ENCODE measurements at regions not wholly inside any gene's neighbourhood (a gene's known extent, or its start where the extent isn't known, plus 50 kb on each side); places are given as distances from the start of the nearest gene placed in this dataset.

DNA sequence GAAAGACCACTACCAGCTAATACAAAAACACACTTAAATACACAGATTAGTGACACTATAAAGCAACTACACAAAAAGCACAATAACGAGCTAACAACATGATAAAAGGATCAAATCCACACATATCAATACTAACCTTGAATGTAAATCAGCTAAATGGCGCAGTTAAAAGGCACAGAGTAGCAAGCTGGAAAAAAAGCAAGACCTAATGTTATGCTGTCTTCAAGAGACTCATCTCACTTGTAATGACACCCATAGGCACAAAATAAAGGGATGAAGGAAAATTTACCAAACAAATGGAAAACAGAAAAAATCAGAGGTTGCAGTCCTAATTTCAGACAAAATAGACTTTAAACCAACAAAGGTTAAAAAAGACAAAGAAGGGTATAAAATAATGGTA lies 86.3 kb downstream of the NUS1 start:
- no TSS peak for BruUV-seq (replicated peaks)
- H3K4me3 Mint-ChIP-seq (ENCODE audit: low read depth, unreplicated experiment) = no peak overlapping the region

DNA sequence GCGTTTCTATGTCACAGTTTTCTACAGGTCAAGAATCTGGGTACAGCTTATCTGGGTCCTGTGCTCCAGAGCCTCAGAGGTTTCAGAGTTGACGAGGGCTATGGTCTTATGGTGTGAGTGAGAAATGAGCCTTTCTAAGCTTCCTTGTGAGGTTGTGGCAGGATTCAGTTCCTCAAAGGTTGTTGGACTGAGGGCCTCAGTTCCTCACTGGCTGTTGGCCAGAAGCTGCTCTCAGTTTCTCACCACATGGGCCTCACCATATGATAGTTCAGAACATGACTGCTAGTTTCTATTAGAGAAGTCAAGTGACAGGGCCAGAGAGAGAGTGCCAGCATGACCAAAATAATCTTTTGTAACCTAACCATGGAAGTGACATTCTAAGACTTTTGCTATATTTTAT lies 96.1 kb downstream of the NUS1 start:
- intact Hi-C loops (cut with micrococcal nuclease; ENCODE audit: unreplicated experiment) = no loop called here
- Mint-ChIP-seq H3K4me3 (ENCODE audit: low read depth, unreplicated experiment) (no peak overlapping the region), H3K27ac (ENCODE audit: unreplicated experiment) (no peak overlapping the region), H3K36me3 (ENCODE audit: insufficient read depth, unreplicated experiment) (no peaks in the 10 kb centered on the region), H3K9me3 (ENCODE audit: low read depth, unreplicated experiment) (peaks cover 4% of the 10 kb centered on the region), H3K4me1 (ENCODE audit: low read depth, unreplicated experiment) (no peaks in the 10 kb centered on the region), H3K27me3 (ENCODE audit: unreplicated experiment) (peaks cover 18% of the 10 kb centered on the region)
- no TSS peak for BruUV-seq (replicated peaks)
- CTCF ChIA-PET = interaction anchor here (0.5 kb wide), 1 partner anchor 1863 kb away, joined by 3 read pairs; no protein-coding TSS in a partner anchor
- TF ChIP-seq, protein P1, sequence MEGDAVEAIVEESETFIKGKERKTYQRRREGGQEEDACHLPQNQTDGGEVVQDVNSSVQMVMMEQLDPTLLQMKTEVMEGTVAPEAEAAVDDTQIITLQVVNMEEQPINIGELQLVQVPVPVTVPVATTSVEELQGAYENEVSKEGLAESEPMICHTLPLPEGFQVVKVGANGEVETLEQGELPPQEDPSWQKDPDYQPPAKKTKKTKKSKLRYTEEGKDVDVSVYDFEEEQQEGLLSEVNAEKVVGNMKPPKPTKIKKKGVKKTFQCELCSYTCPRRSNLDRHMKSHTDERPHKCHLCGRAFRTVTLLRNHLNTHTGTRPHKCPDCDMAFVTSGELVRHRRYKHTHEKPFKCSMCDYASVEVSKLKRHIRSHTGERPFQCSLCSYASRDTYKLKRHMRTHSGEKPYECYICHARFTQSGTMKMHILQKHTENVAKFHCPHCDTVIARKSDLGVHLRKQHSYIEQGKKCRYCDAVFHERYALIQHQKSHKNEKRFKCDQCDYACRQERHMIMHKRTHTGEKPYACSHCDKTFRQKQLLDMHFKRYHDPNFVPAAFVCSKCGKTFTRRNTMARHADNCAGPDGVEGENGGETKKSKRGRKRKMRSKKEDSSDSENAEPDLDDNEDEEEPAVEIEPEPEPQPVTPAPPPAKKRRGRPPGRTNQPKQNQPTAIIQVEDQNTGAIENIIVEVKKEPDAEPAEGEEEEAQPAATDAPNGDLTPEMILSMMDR (IDR thresholded peaks at IDR 0.05; ENCODE audit: unreplicated experiment) = no peak
- DNase-seq = no peak

More for the DNA sequence above, 86.3 kb downstream of the NUS1 start:
- intact Hi-C loops (cut with micrococcal nuclease; ENCODE audit: unreplicated experiment) = no loop called here
- DNase-seq = no peak
- H3K27me3 Mint-ChIP-seq (ENCODE audit: unreplicated experiment) = peaks cover 13% of the 10 kb centered on the region
- CTCF ChIA-PET = no interaction called here
- H3K36me3 Mint-ChIP-seq (ENCODE audit: insufficient read depth, unreplicated experiment) = no peaks in the 10 kb centered on the region
- TF ChIP-seq, protein P1 (IDR thresholded peaks at IDR 0.05; ENCODE audit: unreplicated experiment) = no peak
- H3K27ac Mint-ChIP-seq (ENCODE audit: unreplicated experiment) = no peak overlapping the region
- no peaks in the 10 kb centered on the region for H3K4me1 Mint-ChIP-seq (ENCODE audit: low read depth, unreplicated experiment)
- peaks cover 2% of the 10 kb centered on the region for H3K9me3 Mint-ChIP-seq (ENCODE audit: low read depth, unreplicated experiment)

DNA sequence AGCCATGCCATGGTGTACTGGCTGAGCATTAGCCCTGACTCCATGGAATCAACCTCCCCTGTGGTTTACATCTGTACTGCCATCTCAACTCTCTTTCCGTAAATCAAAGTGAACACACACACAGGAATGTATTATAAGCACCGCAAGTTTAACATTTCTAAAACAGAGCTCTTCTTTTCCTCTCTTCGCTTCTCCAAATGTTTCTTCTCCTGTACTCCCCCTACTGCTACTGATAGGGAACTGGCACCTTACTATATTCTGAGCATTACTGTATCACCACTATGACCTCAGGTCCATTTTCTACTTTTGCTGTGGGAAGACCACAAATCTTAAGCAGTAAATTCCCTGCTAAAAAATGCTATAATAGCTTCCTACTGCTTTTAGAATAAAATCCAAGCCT lies 101.2 kb downstream of the NUS1 start:
- TF ChIP-seq, protein P1 (IDR thresholded peaks at IDR 0.05; ENCODE audit: unreplicated experiment) = no peak
- CTCF ChIA-PET = no interaction called here
- BruUV-seq (replicated peaks) = no TSS peak
- no peak overlapping the region for H3K27ac Mint-ChIP-seq (ENCODE audit: unreplicated experiment)
- no peak overlapping the region for H3K4me3 Mint-ChIP-seq (ENCODE audit: low read depth, unreplicated experiment)
- no peaks in the 10 kb centered on the region for H3K4me1 Mint-ChIP-seq (ENCODE audit: low read depth, unreplicated experiment)
- DNase-seq = no peak
- no peaks in the 10 kb centered on the region for H3K36me3 Mint-ChIP-seq (ENCODE audit: insufficient read depth, unreplicated experiment)
- peaks cover 29% of the 10 kb centered on the region for H3K27me3 Mint-ChIP-seq (ENCODE audit: unreplicated experiment)
- intact Hi-C loops (cut with micrococcal nuclease; ENCODE audit: unreplicated experiment) = no loop called here
- no peaks in the 10 kb centered on the region for H3K9me3 Mint-ChIP-seq (ENCODE audit: low read depth, unreplicated experiment)

DNA sequence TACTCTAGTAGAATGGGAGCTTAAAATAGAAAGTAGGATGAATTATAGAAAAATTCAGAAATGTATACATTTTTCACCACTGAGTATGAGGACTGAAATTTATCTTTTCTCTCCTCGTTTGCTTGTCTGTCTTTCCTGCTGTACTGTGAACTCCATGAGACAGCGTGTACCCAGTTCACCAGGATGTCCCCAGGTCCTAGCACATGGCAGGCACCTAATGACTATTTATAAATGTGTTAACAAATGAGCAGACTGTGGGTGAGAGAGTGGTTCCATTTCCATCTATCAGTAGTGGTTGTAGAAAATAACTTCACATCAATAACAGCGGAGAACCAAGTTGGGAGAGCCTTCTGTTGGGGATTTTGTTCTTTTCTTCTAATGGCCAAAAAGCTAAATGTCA lies 106.3 kb downstream of the NUS1 start:
- intact Hi-C loops (cut with micrococcal nuclease; ENCODE audit: unreplicated experiment) = no loop called here
- peaks cover 9% of the 10 kb centered on the region for H3K27me3 Mint-ChIP-seq (ENCODE audit: unreplicated experiment)
- H3K36me3 Mint-ChIP-seq (ENCODE audit: insufficient read depth, unreplicated experiment) = no peaks in the 10 kb centered on the region
- no peak overlapping the region for H3K27ac Mint-ChIP-seq (ENCODE audit: unreplicated experiment)
- no peaks in the 10 kb centered on the region for H3K4me1 Mint-ChIP-seq (ENCODE audit: low read depth, unreplicated experiment)
- TF ChIP-seq, protein P1 (IDR thresholded peaks at IDR 0.05; ENCODE audit: unreplicated experiment) = no peak
- no peaks in the 10 kb centered on the region for H3K9me3 Mint-ChIP-seq (ENCODE audit: low read depth, unreplicated experiment)
- H3K4me3 Mint-ChIP-seq (ENCODE audit: low read depth, unreplicated experiment) = no peak overlapping the region
- CTCF ChIA-PET = no interaction called here
- DNase-seq = no peak
- BruUV-seq (replicated peaks) = no TSS peak
